K562 (cell line): ENCODE measurements at regions not wholly inside any gene's neighbourhood (a gene's known extent, or its start where the extent isn't known, plus 50 kb on each side); places are given as distances from the start of the nearest gene placed in this dataset.

Source experiments
- BRCA1 ChIP-seq, 2 experiments: fragments of 450-650 bp in 1 of 2; sonication (generic) in 1 of 2; formaldehyde crosslinking in 1 of 2; IDR thresholded peaks; 2 replicates each; pipeline versions ENCODE4 v1.5.0 to v1.6.1; 2017 to 2020; ENCODE audit warnings: mild to moderate bottlenecking in 1 of 2, missing genetic modification reagents in 1 of 2
- CBX1 ChIP-seq: sonication (generic); IDR thresholded peaks from 2 replicates; pipeline ENCODE4 v1.6.1; 2016; ENCODE audit warnings: antibody characterized with exemption, low read depth, mild to moderate bottlenecking
- POLR2G ChIP-seq: fragments of 200-400 bp; formaldehyde crosslinking; IDR thresholded peaks from 2 replicates; pipeline ENCODE4 v1.6.1; 2017; ENCODE audit warnings: low read depth, mild to moderate bottlenecking, antibody characterized with exemption, low read length, moderate library complexity
- TF ChIP-seq, protein P1 (sequence below): fragments of 450-650 bp; formaldehyde crosslinking; IDR thresholded peaks from 2 replicates; pipeline ENCODE4 v1.4.0; 2022; ENCODE audit warnings: mild to moderate bottlenecking, moderate library complexity
- TF ChIP-seq, protein P2 (sequence below), 3 experiments: IDR thresholded peaks in 2 of 3; conservative IDR thresholded peaks in 1 of 3; 2 replicates each; pipeline ENCODE4 v1.5.1; 2011 to 2012; ENCODE audit warnings: low read length in 3 of 3, mild to moderate bottlenecking in 3 of 3, control low read depth in 2 of 3, improper control_type of control experiment in 1 of 3, inconsistent platforms in 1 of 3, low read depth in 1 of 3, mixed read lengths in 1 of 3, moderate library complexity in 1 of 3; ENCODE audit not compliant: insufficient read depth in 2 of 3

DNA sequence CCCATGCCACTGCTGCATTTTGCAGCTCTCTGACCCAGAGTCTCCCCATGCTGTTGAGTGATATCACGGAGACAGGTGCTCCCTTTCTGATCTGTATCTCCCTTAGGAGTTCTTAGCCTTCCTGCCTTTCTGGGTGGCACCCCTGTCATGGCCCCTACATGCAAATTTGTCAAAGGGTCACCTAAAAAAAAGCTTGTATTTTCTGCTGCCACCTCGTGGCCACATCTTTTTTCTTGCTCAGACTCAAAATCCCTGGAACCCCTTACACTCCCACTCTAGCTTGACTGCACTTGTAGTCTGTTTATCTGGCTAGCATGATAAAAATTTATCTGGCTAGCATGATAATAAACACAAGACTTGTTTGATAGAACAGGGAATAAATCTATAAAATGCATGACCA is 809.1 kb downstream of the SORCS1 start:
- TF ChIP-seq BRCA1 (IDR thresholded peaks at IDR 0.05) (no peak), BRCA1 (CRISPR knock-in tag; IDR thresholded peaks at IDR 0.05) (no peak), POLR2G (no peak), CBX1 (no peak)
- TF ChIP-seq, protein P1, sequence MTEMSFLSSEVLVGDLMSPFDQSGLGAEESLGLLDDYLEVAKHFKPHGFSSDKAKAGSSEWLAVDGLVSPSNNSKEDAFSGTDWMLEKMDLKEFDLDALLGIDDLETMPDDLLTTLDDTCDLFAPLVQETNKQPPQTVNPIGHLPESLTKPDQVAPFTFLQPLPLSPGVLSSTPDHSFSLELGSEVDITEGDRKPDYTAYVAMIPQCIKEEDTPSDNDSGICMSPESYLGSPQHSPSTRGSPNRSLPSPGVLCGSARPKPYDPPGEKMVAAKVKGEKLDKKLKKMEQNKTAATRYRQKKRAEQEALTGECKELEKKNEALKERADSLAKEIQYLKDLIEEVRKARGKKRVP: no peak
- TF ChIP-seq, protein P2, sequence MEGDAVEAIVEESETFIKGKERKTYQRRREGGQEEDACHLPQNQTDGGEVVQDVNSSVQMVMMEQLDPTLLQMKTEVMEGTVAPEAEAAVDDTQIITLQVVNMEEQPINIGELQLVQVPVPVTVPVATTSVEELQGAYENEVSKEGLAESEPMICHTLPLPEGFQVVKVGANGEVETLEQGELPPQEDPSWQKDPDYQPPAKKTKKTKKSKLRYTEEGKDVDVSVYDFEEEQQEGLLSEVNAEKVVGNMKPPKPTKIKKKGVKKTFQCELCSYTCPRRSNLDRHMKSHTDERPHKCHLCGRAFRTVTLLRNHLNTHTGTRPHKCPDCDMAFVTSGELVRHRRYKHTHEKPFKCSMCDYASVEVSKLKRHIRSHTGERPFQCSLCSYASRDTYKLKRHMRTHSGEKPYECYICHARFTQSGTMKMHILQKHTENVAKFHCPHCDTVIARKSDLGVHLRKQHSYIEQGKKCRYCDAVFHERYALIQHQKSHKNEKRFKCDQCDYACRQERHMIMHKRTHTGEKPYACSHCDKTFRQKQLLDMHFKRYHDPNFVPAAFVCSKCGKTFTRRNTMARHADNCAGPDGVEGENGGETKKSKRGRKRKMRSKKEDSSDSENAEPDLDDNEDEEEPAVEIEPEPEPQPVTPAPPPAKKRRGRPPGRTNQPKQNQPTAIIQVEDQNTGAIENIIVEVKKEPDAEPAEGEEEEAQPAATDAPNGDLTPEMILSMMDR (IDR thresholded peaks at IDR 0.05 in 2 of 3, conservative IDR thresholded peaks at IDR 0.05 in 1 of 3; ENCODE audit: insufficient read depth in 2 of 3, low read depth in 1 of 3, low read length in 3 of 3): no peak
